Parathyroid adenoma (tissue), 2 donors: ENCODE measurements at regions not wholly inside any gene's neighbourhood (a gene's known extent, or its start where the extent isn't known, plus 50 kb on each side); places are given as distances from the start of the nearest gene placed in this dataset.

Source experiments
- H2AFZ ChIP-seq: fragments of 300-600 bp; sonication (generic); one replicate; pipeline ENCODE4 v1.7.0; 2017; ENCODE audit warnings: antibody characterized with exemption, mild to moderate bottlenecking
- H3K27ac ChIP-seq: fragments of 300-600 bp; sonication (generic); one replicate; pipeline ENCODE4 v1.7.0; 2017
- H3K27me3 ChIP-seq: fragments of 300-600 bp; sonication (generic); one replicate; pipeline ENCODE4 v1.7.0; 2017; ENCODE audit warnings: low read length; ENCODE audit not compliant: control insufficient read depth, insufficient read depth
- H3K36me3 ChIP-seq: fragments of 300-600 bp; sonication (generic); one replicate; pipeline ENCODE4 v1.7.0; 2017; ENCODE audit warnings: low read length; ENCODE audit not compliant: control insufficient read depth, insufficient read depth
- H3K4me1 ChIP-seq: fragments of 300-600 bp; sonication (generic); one replicate; pipeline ENCODE4 v1.7.0; 2017; ENCODE audit warnings: control low read depth
- H3K4me2 ChIP-seq: fragments of 300-600 bp; sonication (generic); one replicate; pipeline ENCODE4 v1.7.0; 2017; ENCODE audit warnings: low read length
- H3K4me3 ChIP-seq: fragments of 300-600 bp; sonication (generic); one replicate; pipeline ENCODE4 v1.7.0; 2017; ENCODE audit warnings: low read depth, low read length
- H3K79me2 ChIP-seq: fragments of 300-600 bp; sonication (generic); one replicate; pipeline ENCODE4 v1.7.0; 2017; ENCODE audit warnings: control low read depth
- H3K9ac ChIP-seq: fragments of 300-600 bp; sonication (generic); one replicate; pipeline ENCODE4 v1.7.0; 2017; ENCODE audit warnings: mild to moderate bottlenecking
- H3K9me3 ChIP-seq: fragments of 300-600 bp; sonication (generic); one replicate; pipeline ENCODE4 v1.7.0; 2017; ENCODE audit warnings: low read length; ENCODE audit not compliant: control insufficient read depth
- TF ChIP-seq, protein P1 (sequence below): fragments of 300-600 bp; sonication (generic); IDR thresholded peaks from one replicate; pipeline ENCODE4 v1.7.0; 2017; ENCODE audit warnings: antibody characterized with exemption, mild to moderate bottlenecking
- donor health status: primary hyperparathyroidism.

DNA sequence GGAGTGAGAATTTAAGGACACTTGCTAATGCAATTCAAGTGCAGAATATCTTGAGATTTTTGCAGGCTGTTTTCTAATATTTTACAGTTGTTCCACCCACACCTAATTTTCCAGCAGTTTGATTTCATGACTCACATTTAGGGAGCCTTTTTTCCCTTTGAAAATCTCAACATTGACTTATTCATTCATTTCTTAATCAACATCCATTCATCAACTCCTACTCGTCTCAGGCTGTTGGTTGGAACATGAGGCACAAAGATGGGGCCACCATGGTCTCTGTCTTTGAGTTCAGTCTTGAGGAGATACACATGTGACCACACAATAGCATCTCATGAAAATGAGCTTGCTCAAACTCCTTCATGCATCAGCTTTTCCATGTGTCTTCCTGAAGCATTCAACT, 135.6 kb downstream of the UNC5CL start:
- Histone ChIP-seq H3K79me2 (no peaks in the 10 kb centered on the region), H3K27me3 (no peaks in the 10 kb centered on the region), H3K9ac (no peak overlapping the region), H3K4me1 (no peaks in the 10 kb centered on the region), H3K9me3 (no peaks in the 10 kb centered on the region), H3K4me2 (no peak overlapping the region), H2AFZ (no peak overlapping the region), H3K36me3 (no peaks in the 10 kb centered on the region), H3K4me3 (no peak overlapping the region), H3K27ac (no peak overlapping the region)
- TF ChIP-seq, protein P1, sequence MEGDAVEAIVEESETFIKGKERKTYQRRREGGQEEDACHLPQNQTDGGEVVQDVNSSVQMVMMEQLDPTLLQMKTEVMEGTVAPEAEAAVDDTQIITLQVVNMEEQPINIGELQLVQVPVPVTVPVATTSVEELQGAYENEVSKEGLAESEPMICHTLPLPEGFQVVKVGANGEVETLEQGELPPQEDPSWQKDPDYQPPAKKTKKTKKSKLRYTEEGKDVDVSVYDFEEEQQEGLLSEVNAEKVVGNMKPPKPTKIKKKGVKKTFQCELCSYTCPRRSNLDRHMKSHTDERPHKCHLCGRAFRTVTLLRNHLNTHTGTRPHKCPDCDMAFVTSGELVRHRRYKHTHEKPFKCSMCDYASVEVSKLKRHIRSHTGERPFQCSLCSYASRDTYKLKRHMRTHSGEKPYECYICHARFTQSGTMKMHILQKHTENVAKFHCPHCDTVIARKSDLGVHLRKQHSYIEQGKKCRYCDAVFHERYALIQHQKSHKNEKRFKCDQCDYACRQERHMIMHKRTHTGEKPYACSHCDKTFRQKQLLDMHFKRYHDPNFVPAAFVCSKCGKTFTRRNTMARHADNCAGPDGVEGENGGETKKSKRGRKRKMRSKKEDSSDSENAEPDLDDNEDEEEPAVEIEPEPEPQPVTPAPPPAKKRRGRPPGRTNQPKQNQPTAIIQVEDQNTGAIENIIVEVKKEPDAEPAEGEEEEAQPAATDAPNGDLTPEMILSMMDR, result no peak

DNA sequence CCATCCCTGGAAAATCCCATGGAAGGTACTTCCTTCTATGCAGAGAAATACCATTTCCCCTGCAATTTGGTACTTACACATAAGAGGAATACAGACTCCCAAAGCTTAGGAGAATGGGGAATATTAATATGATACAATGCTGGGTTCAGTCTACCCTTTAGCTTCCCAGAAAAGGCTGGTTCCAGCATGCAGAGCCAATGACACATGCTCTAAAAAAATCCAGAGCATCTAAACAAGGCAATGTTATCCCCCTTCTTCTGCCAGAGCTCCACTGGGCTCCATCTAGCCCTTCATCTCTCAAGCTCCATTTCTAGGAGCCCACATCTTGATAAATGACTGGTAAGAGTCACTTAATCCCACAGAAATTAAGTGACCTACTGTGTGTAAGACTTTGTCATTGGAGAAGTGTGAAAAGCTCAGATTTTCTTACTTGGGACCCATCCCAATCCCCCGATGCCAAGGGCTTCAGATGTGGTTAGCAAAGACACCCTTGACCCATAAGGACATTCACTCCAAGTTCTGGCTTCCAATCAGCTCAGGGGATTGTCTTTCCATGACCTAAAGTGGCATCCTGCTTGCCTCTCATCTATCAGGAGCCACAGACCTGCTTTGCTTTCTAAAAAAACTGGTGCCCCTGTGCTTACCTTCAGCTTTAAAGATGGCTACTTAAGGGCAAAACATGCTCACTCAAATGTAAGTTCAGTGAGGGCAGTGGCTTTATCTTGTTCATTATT, 137.5 kb downstream of the UNC5CL start:
- H3K27ac ChIP-seq, result no peak overlapping the region
- H3K4me1 ChIP-seq, result no peaks in the 10 kb centered on the region
- no peaks in the 10 kb centered on the region for H3K79me2 ChIP-seq
- no peak overlapping the region for H3K9ac ChIP-seq
- no peaks in the 10 kb centered on the region for H3K9me3 ChIP-seq
- no peaks in the 10 kb centered on the region for H3K27me3 ChIP-seq
- H2AFZ ChIP-seq, result no peak overlapping the region
- H3K4me2 ChIP-seq, result no peak overlapping the region
- TF ChIP-seq, protein P1, result no peak
- no peak overlapping the region for H3K4me3 ChIP-seq
- H3K36me3 ChIP-seq, result no peaks in the 10 kb centered on the region

DNA sequence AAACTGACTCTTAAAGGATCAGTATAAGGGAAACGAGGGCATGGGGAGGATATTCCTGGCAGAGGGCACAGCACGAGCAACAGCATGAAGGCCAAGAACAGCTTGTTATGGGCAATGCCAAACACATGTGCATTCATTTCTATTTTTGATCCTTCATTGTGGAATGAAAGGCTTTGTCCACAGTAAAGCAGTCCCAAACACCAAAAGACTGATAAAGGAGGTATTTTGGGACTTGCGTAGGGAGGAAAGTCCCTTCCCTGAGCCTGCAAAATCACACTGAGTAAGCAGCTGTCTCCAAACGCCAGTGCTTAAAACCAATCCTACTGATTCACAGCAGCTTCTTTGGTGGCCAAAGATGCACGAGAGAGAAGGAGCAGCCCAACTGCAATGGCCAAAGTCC, 138.2 kb downstream of the UNC5CL start:
- H3K36me3 ChIP-seq, result no peaks in the 10 kb centered on the region
- H3K9ac ChIP-seq, result no peak overlapping the region
- TF ChIP-seq, protein P1, result no peak
- no peaks in the 10 kb centered on the region for H3K9me3 ChIP-seq
- H3K4me3 ChIP-seq, result no peak overlapping the region
- H3K79me2 ChIP-seq, result no peaks in the 10 kb centered on the region
- H3K4me2 ChIP-seq, result no peak overlapping the region
- H2AFZ ChIP-seq, result no peak overlapping the region
- no peak overlapping the region for H3K27ac ChIP-seq
- no peaks in the 10 kb centered on the region for H3K27me3 ChIP-seq
- no peaks in the 10 kb centered on the region for H3K4me1 ChIP-seq

DNA sequence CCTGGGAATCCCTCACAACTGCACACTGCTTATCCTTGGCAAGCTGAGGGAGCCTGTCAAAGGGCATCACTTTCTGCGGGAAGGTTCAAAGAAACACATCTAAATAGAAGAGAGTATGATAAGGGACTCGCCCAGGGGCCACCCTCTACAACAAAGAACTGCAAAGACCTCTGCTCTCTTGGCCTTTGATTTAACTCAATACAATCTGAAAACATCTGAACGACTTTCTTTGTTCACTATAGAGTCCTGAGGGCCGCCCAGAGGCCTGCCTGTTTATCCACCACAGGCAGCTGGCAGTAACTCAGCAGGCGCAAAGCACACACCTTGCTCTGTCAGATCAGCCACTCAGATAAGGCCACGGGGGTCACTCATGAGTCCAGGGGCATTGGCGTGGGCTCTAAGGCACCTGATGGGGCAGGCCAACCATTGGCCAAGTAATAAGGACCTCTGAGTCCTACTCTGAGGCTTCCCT, 139.3 kb downstream of the UNC5CL start:
- H3K27ac ChIP-seq, result no peak overlapping the region
- H2AFZ ChIP-seq, result no peak overlapping the region

More for the DNA sequence above, 139.3 kb downstream of the UNC5CL start:
- Histone ChIP-seq H3K9me3 (no peaks in the 10 kb centered on the region), H3K4me2 (no peak overlapping the region), H3K4me1 (no peaks in the 10 kb centered on the region), H3K9ac (no peak overlapping the region), H3K79me2 (no peaks in the 10 kb centered on the region), H3K27me3 (no peaks in the 10 kb centered on the region), H3K4me3 (no peak overlapping the region), H3K36me3 (no peaks in the 10 kb centered on the region)
- TF ChIP-seq, protein P1, result no peak
